ENCODE measurements at regions not wholly inside any gene's neighbourhood (a gene's known extent, or its start where the extent isn't known, plus 50 kb on each side); places are given as distances from the start of the nearest gene placed in this dataset.
A peak's percentile ranks its signal among the peaks of the same experiment; 100 is the strongest.

GRCh38 chr18:45463451-45463850 lies 151.8 kb upstream of the SLC14A2 start:
- ATAC-seq (ENCODE audit: low read depth), result no peak
- no peak overlapping the region for H3K4me3 Mint-ChIP-seq
- no peak for DNase-seq
- H3K36me3 Mint-ChIP-seq, result no peaks in the 10 kb centered on the region
- H3K9me3 Mint-ChIP-seq, result no peaks in the 10 kb centered on the region
- H3K4me1 Mint-ChIP-seq, result no peaks in the 10 kb centered on the region
- H3K27me3 Mint-ChIP-seq, result peaks cover 7% of the 10 kb centered on the region
- H3K27ac Mint-ChIP-seq, result no peak overlapping the region
- POLR2A ChIA-PET, result no interaction called here

- POLR2A ChIA-PET, result no interaction called here
- DNase-seq, result no peak
- no peaks in the 10 kb centered on the region for H3K9me3 Mint-ChIP-seq
- H3K27me3 Mint-ChIP-seq, result peaks cover 7% of the 10 kb centered on the region
- no peaks in the 10 kb centered on the region for H3K4me1 Mint-ChIP-seq
- no peaks in the 10 kb centered on the region for H3K36me3 Mint-ChIP-seq
- H3K4me3 Mint-ChIP-seq, result no peak overlapping the region
- no peak overlapping the region for H3K27ac Mint-ChIP-seq
- ATAC-seq (ENCODE audit: low read depth), result no peak
Measured at GRCh38 chr18:45464619-45465018, 150.7 kb upstream of the SLC14A2 start.

DNA sequence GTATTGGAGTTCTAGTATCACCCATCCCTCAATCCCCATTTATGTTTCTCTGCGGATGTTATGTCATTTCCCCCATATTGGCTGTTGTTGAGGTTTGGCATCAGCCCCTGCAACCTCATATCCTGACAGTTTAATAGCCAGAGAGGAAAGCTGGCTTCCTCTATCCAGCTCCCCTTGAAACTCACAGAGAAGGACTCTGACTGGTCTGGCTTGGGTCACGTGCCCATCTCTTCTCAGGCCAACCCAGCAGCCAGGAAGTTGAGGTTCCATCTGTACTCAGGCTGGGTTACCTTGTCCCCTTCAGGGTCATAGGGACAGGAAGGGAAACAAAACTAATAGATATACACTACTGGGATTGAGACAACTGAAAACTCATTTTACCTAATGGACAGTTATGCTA lies 148.0 kb upstream of the SLC14A2 start:
- no peak for DNase-seq
- H3K27me3 Mint-ChIP-seq, result no peaks in the 10 kb centered on the region
- POLR2A ChIA-PET, result no interaction called here
- no peak for ATAC-seq (ENCODE audit: low read depth)
- no peak overlapping the region for H3K4me3 Mint-ChIP-seq
- no peaks in the 10 kb centered on the region for H3K9me3 Mint-ChIP-seq
- H3K4me1 Mint-ChIP-seq, result no peaks in the 10 kb centered on the region
- no peak overlapping the region for H3K27ac Mint-ChIP-seq
- no peaks in the 10 kb centered on the region for H3K36me3 Mint-ChIP-seq

GRCh38 chr18:45467945-45468344 lies 147.3 kb upstream of the SLC14A2 start:
- Mint-ChIP-seq H3K27ac (peak overlapping the region; percentile 26), H3K4me1 (no peaks in the 10 kb centered on the region), H3K36me3 (no peaks in the 10 kb centered on the region), H3K27me3 (no peaks in the 10 kb centered on the region), H3K4me3 (no peak overlapping the region), H3K9me3 (no peaks in the 10 kb centered on the region)
- ATAC-seq (ENCODE audit: low read depth), result no peak
- POLR2A ChIA-PET, result no interaction called here
- DNase-seq, result no peak

- Mint-ChIP-seq H3K9me3 (no peaks in the 10 kb centered on the region), H3K36me3 (no peaks in the 10 kb centered on the region), H3K27ac (no peak overlapping the region), H3K4me1 (no peaks in the 10 kb centered on the region), H3K4me3 (no peak overlapping the region), H3K27me3 (peaks cover 5% of the 10 kb centered on the region)
- no peak for DNase-seq
- POLR2A ChIA-PET, result no interaction called here
- ATAC-seq (ENCODE audit: low read depth), result no peak
Measured at GRCh38 chr18:45478889-45479288, 136.4 kb upstream of the SLC14A2 start.

GRCh38 chr18:45480219-45481015 lies 134.9 kb upstream of the SLC14A2 start:
- H3K4me1 Mint-ChIP-seq, result no peaks in the 10 kb centered on the region
- H3K36me3 Mint-ChIP-seq, result no peaks in the 10 kb centered on the region
- DNase-seq (no peak), ATAC-seq (ENCODE audit: low read depth) (no peak)
- H3K27me3 Mint-ChIP-seq, result peaks cover 5% of the 10 kb centered on the region
- H3K4me3 Mint-ChIP-seq, result no peak overlapping the region
- no peak overlapping the region for H3K27ac Mint-ChIP-seq
- no peaks in the 10 kb centered on the region for H3K9me3 Mint-ChIP-seq
- POLR2A ChIA-PET, result no interaction called here

DNA sequence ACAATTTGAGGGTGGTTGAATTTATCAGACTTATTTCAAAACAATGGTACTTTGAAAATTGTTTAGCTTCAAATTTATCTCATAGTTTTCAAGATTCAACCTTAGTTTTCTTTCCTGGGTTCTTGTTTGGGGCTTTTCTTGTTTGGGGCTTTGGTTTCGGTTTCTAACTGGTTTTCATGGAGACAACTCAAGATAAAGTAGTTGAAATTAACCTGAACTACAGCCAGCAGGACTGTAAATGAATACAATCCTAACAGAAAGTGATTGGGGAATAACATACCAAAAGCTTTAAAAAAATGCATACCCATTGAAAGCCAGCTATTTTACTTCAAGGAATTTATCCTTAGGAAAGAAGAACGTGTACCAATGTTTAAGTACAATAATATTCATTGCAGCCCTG lies 133.5 kb upstream of the SLC14A2 start:
- POLR2A ChIA-PET, result no interaction called here
- no peaks in the 10 kb centered on the region for H3K9me3 Mint-ChIP-seq
- H3K27ac Mint-ChIP-seq, result no peak overlapping the region
- peaks cover 5% of the 10 kb centered on the region for H3K27me3 Mint-ChIP-seq
- H3K4me3 Mint-ChIP-seq, result no peak overlapping the region
- no peaks in the 10 kb centered on the region for H3K36me3 Mint-ChIP-seq
- no peaks in the 10 kb centered on the region for H3K4me1 Mint-ChIP-seq
- ATAC-seq (ENCODE audit: low read depth) (no peak), DNase-seq (no peak)

- H3K27me3 Mint-ChIP-seq, result peaks cover 5% of the 10 kb centered on the region
- ATAC-seq (ENCODE audit: low read depth), result no peak
- no peaks in the 10 kb centered on the region for H3K4me1 Mint-ChIP-seq
- H3K4me3 Mint-ChIP-seq, result no peak overlapping the region
- no peaks in the 10 kb centered on the region for H3K9me3 Mint-ChIP-seq
- POLR2A ChIA-PET, result no interaction called here
- no peaks in the 10 kb centered on the region for H3K36me3 Mint-ChIP-seq
- no peak overlapping the region for H3K27ac Mint-ChIP-seq
- DNase-seq, result no peak
Measured at GRCh38 chr18:45482286-45482685, 133.0 kb upstream of the SLC14A2 start.

DNA sequence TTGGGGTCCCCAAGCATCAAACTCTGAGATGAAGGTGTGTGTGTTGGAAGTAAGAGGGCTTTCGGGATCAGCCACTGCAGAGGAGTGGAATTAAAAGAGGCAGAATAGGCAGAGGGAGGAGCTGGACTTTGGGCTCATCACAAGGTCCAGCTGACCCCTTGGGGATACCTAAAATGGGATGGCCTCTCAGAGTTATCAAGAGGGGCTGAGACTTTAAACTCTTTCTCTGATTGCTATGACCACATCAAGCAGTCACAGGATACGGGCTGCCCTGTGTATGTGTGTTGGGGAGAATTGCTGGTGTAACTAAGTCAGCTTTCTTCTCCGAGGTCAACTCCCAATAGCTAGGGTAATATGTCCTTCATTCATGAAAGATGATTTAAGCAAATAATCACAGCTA lies 127.7 kb upstream of the SLC14A2 start:
- POLR2A ChIA-PET, result no interaction called here
- Mint-ChIP-seq H3K27ac (no peak overlapping the region), H3K27me3 (peaks cover 3% of the 10 kb centered on the region), H3K4me3 (no peak overlapping the region), H3K9me3 (no peaks in the 10 kb centered on the region), H3K4me1 (no peaks in the 10 kb centered on the region), H3K36me3 (no peaks in the 10 kb centered on the region)
- ATAC-seq (ENCODE audit: low read depth), result no peak
- DNase-seq, result no peak

- Mint-ChIP-seq H3K27me3 (peaks cover 3% of the 10 kb centered on the region), H3K4me3 (no peak overlapping the region), H3K4me1 (no peaks in the 10 kb centered on the region), H3K36me3 (no peaks in the 10 kb centered on the region), H3K9me3 (no peaks in the 10 kb centered on the region), H3K27ac (no peak overlapping the region)
- ATAC-seq (ENCODE audit: low read depth), result no peak
- DNase-seq, result no peak
- POLR2A ChIA-PET, result no interaction called here
Measured at GRCh38 chr18:45488645-45489044, 126.6 kb upstream of the SLC14A2 start.

- ATAC-seq (ENCODE audit: low read depth), result no peak
- POLR2A ChIA-PET, result no interaction called here
- H3K9me3 Mint-ChIP-seq, result no peaks in the 10 kb centered on the region
- no peaks in the 10 kb centered on the region for H3K36me3 Mint-ChIP-seq
- H3K27ac Mint-ChIP-seq, result no peak overlapping the region
- H3K27me3 Mint-ChIP-seq, result peaks cover 8% of the 10 kb centered on the region
- H3K4me3 Mint-ChIP-seq, result no peak overlapping the region
- H3K4me1 Mint-ChIP-seq, result no peaks in the 10 kb centered on the region
- no peak for DNase-seq
Measured at GRCh38 chr18:45493830-45494229, 121.4 kb upstream of the SLC14A2 start.

- Mint-ChIP-seq H3K36me3 (no peaks in the 10 kb centered on the region), H3K27ac (no peak overlapping the region), H3K4me1 (no peaks in the 10 kb centered on the region), H3K9me3 (no peaks in the 10 kb centered on the region), H3K27me3 (peaks cover 8% of the 10 kb centered on the region), H3K4me3 (no peak overlapping the region)
- POLR2A ChIA-PET, result no interaction called here
- ATAC-seq (ENCODE audit: low read depth), result no peak
- no peak for DNase-seq
Measured at GRCh38 chr18:45494811-45495210, 120.5 kb upstream of the SLC14A2 start.

GRCh38 chr18:45496741-45497140 lies 118.5 kb upstream of the SLC14A2 start:
- POLR2A ChIA-PET, result no interaction called here
- Mint-ChIP-seq H3K9me3 (no peaks in the 10 kb centered on the region), H3K4me3 (no peak overlapping the region), H3K4me1 (no peaks in the 10 kb centered on the region), H3K27ac (no peak overlapping the region), H3K36me3 (no peaks in the 10 kb centered on the region), H3K27me3 (peaks cover 8% of the 10 kb centered on the region)
- DNase-seq, result no peak
- ATAC-seq (ENCODE audit: low read depth), result no peak

DNA sequence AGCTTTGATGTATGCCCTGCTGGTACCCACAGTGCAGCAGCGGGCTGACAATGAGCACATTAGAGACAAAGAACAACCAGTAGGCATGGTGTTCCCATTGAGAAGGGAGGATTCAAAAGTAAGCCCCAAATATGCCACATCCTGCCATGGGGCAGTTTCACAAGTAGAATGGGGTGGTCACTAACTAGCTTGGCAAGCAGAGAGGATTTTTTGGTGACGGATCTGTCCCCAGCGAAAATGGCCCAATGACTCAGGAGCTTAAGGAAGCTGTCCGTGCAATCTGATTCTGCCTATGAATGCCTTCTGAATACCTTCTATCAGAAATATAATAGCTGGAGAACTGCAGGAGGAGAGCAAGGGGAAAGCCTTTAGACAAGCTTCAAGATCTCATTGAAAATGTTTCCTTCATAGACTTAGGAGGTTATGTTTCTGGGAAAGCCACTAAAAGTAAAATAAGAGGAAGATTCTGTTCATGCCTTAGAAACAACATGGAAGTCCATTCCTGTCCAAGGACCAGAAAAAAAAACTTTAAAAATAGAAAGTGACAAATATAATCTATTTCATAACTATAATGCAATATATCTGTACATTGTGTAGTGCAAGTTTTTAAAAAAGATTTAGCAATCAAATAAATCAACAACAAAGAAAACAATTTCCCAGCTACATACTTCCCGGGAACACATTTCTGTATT lies 117.5 kb upstream of the SLC14A2 start:
- no peaks in the 10 kb centered on the region for H3K36me3 Mint-ChIP-seq
- POLR2A ChIA-PET, result no interaction called here
- DNase-seq (no peak), ATAC-seq (ENCODE audit: low read depth) (no peak)
- H3K9me3 Mint-ChIP-seq, result no peaks in the 10 kb centered on the region
- H3K4me1 Mint-ChIP-seq, result no peaks in the 10 kb centered on the region
- H3K27ac Mint-ChIP-seq, result no peak overlapping the region
- H3K4me3 Mint-ChIP-seq, result no peak overlapping the region
- peaks cover 5% of the 10 kb centered on the region for H3K27me3 Mint-ChIP-seq
